Astrocyte (in vitro differentiated cells and primary cell): ENCODE measurements at regions not wholly inside any gene's neighbourhood (a gene's known extent, or its start where the extent isn't known, plus 50 kb on each side); places are given as distances from the start of the nearest gene placed in this dataset.

Experiments used
- CTCF ChIP-seq: IDR thresholded peaks from 2 replicates; pipeline ENCODE4 v1.5.1; 2011; ENCODE audit warnings: low read depth, mild to moderate bottlenecking, inconsistent platforms, low read length, moderate library complexity; ENCODE audit not compliant: insufficient read depth
- EZH2 ChIP-seq: IDR thresholded peaks from 2 replicates; pipeline ENCODE4 v1.6.1; 2012; ENCODE audit warnings: mild to moderate bottlenecking, low read length, inconsistent platforms; ENCODE audit not compliant: insufficient read depth

DNA sequence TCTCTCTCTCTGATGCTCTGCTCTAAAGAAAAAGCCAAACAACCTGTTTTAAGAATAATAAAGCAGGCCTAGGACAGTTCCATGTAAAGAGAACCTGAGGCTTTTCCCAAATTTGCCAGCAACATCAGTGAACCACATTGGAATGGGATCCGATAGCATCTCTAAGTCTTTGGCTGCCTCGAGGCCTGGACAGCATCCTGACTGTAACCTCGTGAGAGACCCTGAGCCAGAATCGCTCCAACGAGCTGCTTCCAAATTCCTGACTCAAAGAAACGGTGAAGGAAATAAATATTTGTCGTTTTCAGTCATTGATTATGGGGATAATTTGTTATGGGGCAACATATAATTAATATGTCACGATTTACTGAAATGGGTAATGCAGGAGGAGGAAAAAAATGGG, 1012.8 kb downstream of the ROBO2 start:
- TF ChIP-seq CTCF (no peak), EZH2 (no peak)
